Activated T-cell treated with anti-CD3 and anti-CD28 coated beads for 48 hours (primary cell): ENCODE measurements at regions not wholly inside any gene's neighbourhood (a gene's known extent, or its start where the extent isn't known, plus 50 kb on each side); places are given as distances from the start of the nearest gene placed in this dataset.
"Not testable (repeated sequence)": the region's sequence is repeated elsewhere in the genome, so short reads cannot be mapped to it uniquely, and the experiment has no call there.

Experiments used
- DNase-seq: peaks from one replicate; pipeline ENCODE4 v3.0.0-alpha.2; 2020; ENCODE audit warnings: low read depth

- DNase-seq, result not testable (repeated sequence)
These were observed 2137.4 kb upstream of the DEFB115 start for GRCh38 chr20:29120088-29120487.

- DNase-seq, result not testable (repeated sequence)
These were observed 2136.9 kb upstream of the DEFB115 start for GRCh38 chr20:29120575-29120974.

DNA sequence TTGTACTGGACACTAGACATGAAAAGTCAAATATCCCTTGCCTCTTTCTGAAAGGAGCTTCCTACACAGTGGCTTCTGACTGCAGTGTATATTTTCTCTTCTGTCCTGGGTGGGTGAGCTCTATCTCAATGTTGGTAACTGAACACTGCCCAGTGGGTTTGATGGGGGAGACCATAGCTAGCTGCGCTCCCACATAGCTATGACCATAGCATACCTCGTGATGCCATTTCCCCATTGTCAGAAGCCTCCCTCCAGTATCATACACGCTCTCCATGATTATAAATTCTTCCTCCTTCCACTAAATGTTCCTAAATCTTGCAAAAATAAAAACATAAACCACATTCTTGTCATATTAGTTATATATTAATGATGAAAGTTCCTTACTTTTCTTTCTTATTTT, 2134.7 kb upstream of the DEFB115 start:
- DNase-seq, result not testable (repeated sequence)

GRCh38 chr20:29123861-29124260, 2133.6 kb upstream of the DEFB115 start:
- no peak for DNase-seq
